HEK293 (cell line): ENCODE measurements at regions not wholly inside any gene's neighbourhood (a gene's known extent, or its start where the extent isn't known, plus 50 kb on each side); places are given as distances from the start of the nearest gene placed in this dataset.

Experiments used
- CTCF ChIA-PET: fragments of 350-600 bp; formaldehyde crosslinking; extraction: SDS; loops from one replicate; lab custom pipeline; 2021; ENCODE audit warnings: antibody characterized with exemption; lab: Yijun Ruan, JAX
- POLR2A ChIA-PET: fragments of 300-600 bp; formaldehyde crosslinking; extraction: SDS; loops from one replicate; lab custom pipeline; 2020; ENCODE audit warnings: antibody characterized with exemption, inconsistent platforms; lab: Yijun Ruan, JAX
- H3K27ac ChIP-seq: fragments of 200-500 bp; sonication (Bioruptor generic); 2 replicates; pipeline ENCODE4 v1.5.1; 2014; ENCODE audit warnings: low read depth, low read length, control low read depth, inconsistent platforms; ENCODE audit errors: extremely low read depth
- H3K36me3 ChIP-seq, 2 experiments: fragments of 200-500 bp in 1 of 2; sonication (Bioruptor generic) in 1 of 2; 1 replicate in 1 of 2; 2 replicates in 1 of 2; pipeline ENCODE4 v1.5.1; 2014 to 2017; ENCODE audit warnings: inconsistent platforms in 2 of 2, low read length in 2 of 2; ENCODE audit not compliant: control insufficient read depth in 2 of 2, insufficient read depth in 1 of 2
- H3K4me1 ChIP-seq: fragments of 200-500 bp; sonication (Bioruptor generic); 2 replicates; pipeline ENCODE4 v1.5.1; 2014; ENCODE audit warnings: mild to moderate bottlenecking, low read length, inconsistent platforms; ENCODE audit not compliant: control insufficient read depth, insufficient read depth
- H3K4me3 ChIP-seq: 2 replicates; pipeline ENCODE4 v1.5.1; 2011; ENCODE audit warnings: low read depth, mild to moderate bottlenecking, control low read depth, low read length, moderate library complexity
- H3K9me3 ChIP-seq: fragments of 200-500 bp; sonication (Bioruptor generic); 2 replicates; pipeline ENCODE4 v1.5.1; 2014; ENCODE audit warnings: low read depth, low read length, inconsistent platforms; ENCODE audit not compliant: control insufficient read depth, insufficient read depth
- KLF1 ChIP-seq: fragments of 450-650 bp; formaldehyde crosslinking; IDR thresholded peaks from 2 replicates; pipeline ENCODE4 v1.5.1; 2016; ENCODE audit warnings: missing biosample characterization, missing genetic modification characterization
- TCF7L2 ChIP-seq: IDR thresholded peaks from 2 replicates; pipeline ENCODE4 v1.6.1; 2011; ENCODE audit warnings: low read depth, mild to moderate bottlenecking, inconsistent platforms, low read length, moderate library complexity, borderline replicate concordance
- ZBTB21 ChIP-seq: fragments of 450-650 bp; formaldehyde crosslinking; IDR thresholded peaks from 2 replicates; pipeline ENCODE4 v1.5.1; 2017; ENCODE audit warnings: missing biosample characterization, missing genetic modification characterization
- ZBTB48 ChIP-seq: fragments of 450-650 bp; formaldehyde crosslinking; IDR thresholded peaks from 2 replicates; pipeline ENCODE4 v1.5.1; 2016; ENCODE audit warnings: missing biosample characterization, missing genetic modification characterization
- ZBTB49 ChIP-seq: fragments of 450-650 bp; formaldehyde crosslinking; IDR thresholded peaks from 2 replicates; pipeline ENCODE4 v1.5.1; 2016; ENCODE audit warnings: missing biosample characterization, missing genetic modification characterization, low read depth
- ZIC2 ChIP-seq: fragments of 450-650 bp; formaldehyde crosslinking; IDR thresholded peaks from 2 replicates; pipeline ENCODE4 v1.5.1; 2016; ENCODE audit warnings: missing biosample characterization, missing genetic modification characterization
- ZNF18 ChIP-seq: fragments of 450-650 bp; formaldehyde crosslinking; IDR thresholded peaks from 2 replicates; pipeline ENCODE4 v1.5.1; 2016; ENCODE audit warnings: missing biosample characterization, missing genetic modification characterization
- ZNF202 ChIP-seq: fragments of 450-650 bp; formaldehyde crosslinking; IDR thresholded peaks from 2 replicates; pipeline ENCODE4 v1.5.1; 2016; ENCODE audit warnings: missing biosample characterization, missing genetic modification characterization, borderline replicate concordance
- ZNF292 ChIP-seq: fragments of 450-650 bp; formaldehyde crosslinking; IDR thresholded peaks from 2 replicates; pipeline ENCODE4 v1.5.1; 2016; ENCODE audit warnings: low read depth, missing biosample characterization, missing genetic modification characterization, borderline replicate concordance
- ZNF558 ChIP-seq: fragments of 450-650 bp; formaldehyde crosslinking; IDR thresholded peaks from 2 replicates; pipeline ENCODE4 v1.5.1; 2016; ENCODE audit warnings: missing biosample characterization, missing genetic modification characterization
- ZNF596 ChIP-seq: fragments of 450-650 bp; IDR thresholded peaks from 2 replicates; pipeline ENCODE4 v1.5.0; 2018; ENCODE audit warnings: missing biosample characterization, mild to moderate bottlenecking, missing genetic modification characterization, moderate library complexity
- ZNF621 ChIP-seq: fragments of 450-650 bp; formaldehyde crosslinking; IDR thresholded peaks from 2 replicates; pipeline ENCODE4 v1.5.1; 2017; ENCODE audit warnings: missing biosample characterization, missing genetic modification characterization
- ZNF645 ChIP-seq: fragments of 450-650 bp; formaldehyde crosslinking; IDR thresholded peaks from 2 replicates; pipeline ENCODE4; 2016; ENCODE audit warnings: missing biosample characterization, missing genetic modification characterization

- TF ChIP-seq ZNF18 (tag by site-specific recombination) (no peak), TCF7L2 (peak; percentile 26; the same call in 1 of the 2 replicates)
- POLR2A ChIA-PET: no interaction called here
- H3K4me3 ChIP-seq: no peak overlapping the region
- no peaks in the 10 kb centered on the region for H3K9me3 ChIP-seq
- CTCF ChIA-PET: interaction anchor here (0.7 kb wide), 1 partner anchor 16 kb away, joined by 4 read pairs; no protein-coding TSS in a partner anchor
- no peak overlapping the region for H3K27ac ChIP-seq
- no peaks in the 10 kb centered on the region for H3K36me3 ChIP-seq
- no peaks in the 10 kb centered on the region for H3K4me1 ChIP-seq
Measured at GRCh38 chr1:38436006-38436405, 389.4 kb upstream of the POU3F1 start.

- no peak for TF ChIP-seq ZBTB21 (tag by site-specific recombination)
- no peak for TF ChIP-seq KLF1 (tag by site-specific recombination)
- TF ChIP-seq ZNF202: no peak
- TF ChIP-seq ZBTB48 (tag by site-specific recombination): no peak
- no peak for TF ChIP-seq ZBTB49 (tag by site-specific recombination)
- no peak for TF ChIP-seq ZNF596 (tag by site-specific recombination)
- POLR2A ChIA-PET: no interaction called here
- Histone ChIP-seq H3K4me3 (no peak overlapping the region), H3K9me3 (no peaks in the 10 kb centered on the region), H3K36me3 (no peaks in the 10 kb centered on the region), H3K27ac (no peak overlapping the region), H3K4me1 (no peaks in the 10 kb centered on the region)
- CTCF ChIA-PET: interaction anchor here (0.5 to 0.6 kb wide), 2 partner anchors 160 to 281 kb away, joined by 3 read pairs; no protein-coding TSS in a partner anchor
Measured at GRCh38 chr1:38433084-38433722, 386.6 kb upstream of the POU3F1 start.

GRCh38 chr1:38431535-38432376 is 385.2 kb upstream of the POU3F1 start:
- Histone ChIP-seq H3K27ac (no peak overlapping the region), H3K4me3 (no peak overlapping the region), H3K4me1 (no peaks in the 10 kb centered on the region), H3K36me3 (no peaks in the 10 kb centered on the region), H3K9me3 (no peaks in the 10 kb centered on the region)
- no peak for TF ChIP-seq ZNF558
- TF ChIP-seq ZNF292 (tag by site-specific recombination): no peak
- TF ChIP-seq ZNF621 (tag by site-specific recombination): no peak
- no peak for TF ChIP-seq ZNF645
- TF ChIP-seq ZIC2 (tag by site-specific recombination): peak; percentile 77
- POLR2A ChIA-PET: no interaction called here
- CTCF ChIA-PET: no interaction called here
